Neural cell (in vitro differentiated cells): ENCODE measurements at regions not wholly inside any gene's neighbourhood (a gene's known extent, or its start where the extent isn't known, plus 50 kb on each side); places are given as distances from the start of the nearest gene placed in this dataset.

Experiments
- H2AFZ ChIP-seq: fragments of 200-600, 300-800 bp; sonication (generic), shearing (Covaris generic); 2 replicates; pipeline ENCODE4 v1.6.0; 2014; ENCODE audit warnings: low read depth, mild to moderate bottlenecking, antibody characterized with exemption, low read length, moderate library complexity
- H3F3A ChIP-seq: fragments of 200-600 bp; shearing (Covaris generic); 2 replicates; pipeline ENCODE4 v1.6.1; 2016; ENCODE audit warnings: mild to moderate bottlenecking, moderate library complexity, mixed read lengths, antibody characterized with exemption, low read length; ENCODE audit not compliant: insufficient read depth, poor library complexity, severe bottlenecking
- H3K27ac ChIP-seq: fragments of 200-600, 300-800 bp; sonication (generic), shearing (Covaris generic); 2 replicates; pipeline ENCODE4 v1.5.1; 2014; ENCODE audit warnings: mild to moderate bottlenecking, low read length, moderate library complexity
- H3K27me3 ChIP-seq: fragments of 300-800, 200-600 bp; sonication (generic), shearing (Covaris generic); 2 replicates; pipeline ENCODE4 v1.6.0; 2014; ENCODE audit warnings: mild to moderate bottlenecking, low read depth, low read length, moderate library complexity; ENCODE audit not compliant: insufficient read depth
- H3K36me3 ChIP-seq: fragments of 300-800, 200-600 bp; sonication (generic), shearing (Covaris generic); 2 replicates; pipeline ENCODE4 v1.5.1; 2014; ENCODE audit warnings: mild to moderate bottlenecking, antibody characterized with exemption, low read length, moderate library complexity; ENCODE audit not compliant: insufficient read depth
- H3K4me2 ChIP-seq: fragments of 300-800, 200-600 bp; sonication (generic), shearing (Covaris generic); 2 replicates; pipeline ENCODE4 v1.6.0; 2014; ENCODE audit warnings: mild to moderate bottlenecking, low read length
- H3K4me3 ChIP-seq: fragments of 300-800, 200-600 bp; sonication (generic), shearing (Covaris generic); 2 replicates; pipeline ENCODE4 v1.5.1; 2014; ENCODE audit warnings: mild to moderate bottlenecking, low read length, moderate library complexity
- H3K79me2 ChIP-seq: fragments of 200-600 bp; shearing (Covaris generic); replicated peaks from 2 replicates; pipeline ENCODE4 v1.6.0; 2014; ENCODE audit warnings: mild to moderate bottlenecking, low read length, moderate library complexity; ENCODE audit not compliant: insufficient read depth
- H3K9ac ChIP-seq: fragments of 300-800, 200-600 bp; sonication (generic), shearing (Covaris generic); 2 replicates; pipeline ENCODE4 v1.6.1; 2016; ENCODE audit warnings: mild to moderate bottlenecking, low read length, mixed read lengths
- H3K9me2 ChIP-seq: fragments of 200-600 bp; shearing (Covaris generic); 2 replicates; pipeline ENCODE4 v1.6.1; 2016; ENCODE audit warnings: mild to moderate bottlenecking, low read length, mixed read lengths; ENCODE audit not compliant: insufficient read depth
- H3K9me3 ChIP-seq: fragments of 200-600, 300-800 bp; sonication (generic), shearing (Covaris generic); 2 replicates; pipeline ENCODE4 v1.6.1; 2016; ENCODE audit warnings: mild to moderate bottlenecking, mixed run types, low read length, moderate library complexity, mixed read lengths
- H4K20me1 ChIP-seq: fragments of 200-600 bp; shearing (Covaris generic); 2 replicates; pipeline ENCODE4 v1.6.1; 2016; ENCODE audit warnings: mild to moderate bottlenecking, mixed run types; ENCODE audit not compliant: insufficient read depth
- EP300 ChIP-seq: fragments of 450-650 bp; conservative IDR thresholded peaks from 2 replicates; pipeline ENCODE4 v1.6.1; 2014; ENCODE audit warnings: antibody characterized with exemption, mild to moderate bottlenecking, moderate library complexity; ENCODE audit not compliant: poor library complexity, severe bottlenecking
- EZH2 ChIP-seq: fragments of 200-600, 300-800 bp; shearing (Covaris generic), sonication (generic); IDR thresholded peaks from 2 replicates; pipeline ENCODE4 v1.6.1; 2014; ENCODE audit warnings: antibody characterized with exemption, low read length, borderline replicate concordance, mild to moderate bottlenecking; ENCODE audit not compliant: insufficient read depth, poor library complexity, severe bottlenecking
- MXI1 ChIP-seq: fragments of 450-650 bp; conservative IDR thresholded peaks from 2 replicates; pipeline ENCODE4 v1.6.1; 2014; ENCODE audit warnings: antibody characterized with exemption, mild to moderate bottlenecking; ENCODE audit not compliant: poor library complexity, severe bottlenecking
- POLR2AphosphoS5 ChIP-seq: IDR thresholded peaks from 2 replicates; pipeline ENCODE4 v1.6.1; 2012
- RAD21 ChIP-seq: fragments of 450-650 bp; conservative IDR thresholded peaks from 2 replicates; pipeline ENCODE4 v1.6.1; 2014; ENCODE audit warnings: antibody characterized with exemption, mild to moderate bottlenecking, moderate library complexity
- REST ChIP-seq: IDR thresholded peaks from 2 replicates; pipeline ENCODE4 v1.6.1; 2012; ENCODE audit warnings: borderline replicate concordance
- SMC3 ChIP-seq: fragments of 450-650 bp; conservative IDR thresholded peaks from 2 replicates; pipeline ENCODE4 v1.6.1; 2014; ENCODE audit warnings: antibody characterized with exemption, mild to moderate bottlenecking, moderate library complexity; ENCODE audit not compliant: poor library complexity
- TAF1 ChIP-seq: IDR thresholded peaks from 2 replicates; pipeline ENCODE4 v1.6.1; 2012; ENCODE audit warnings: low read depth
- TF ChIP-seq, protein P1 (sequence below): fragments of 450-650 bp; IDR thresholded peaks from 2 replicates; pipeline ENCODE4 v1.5.1; 2014; ENCODE audit warnings: antibody characterized with exemption, mild to moderate bottlenecking, moderate library complexity; ENCODE audit not compliant: poor library complexity, severe bottlenecking

DNA sequence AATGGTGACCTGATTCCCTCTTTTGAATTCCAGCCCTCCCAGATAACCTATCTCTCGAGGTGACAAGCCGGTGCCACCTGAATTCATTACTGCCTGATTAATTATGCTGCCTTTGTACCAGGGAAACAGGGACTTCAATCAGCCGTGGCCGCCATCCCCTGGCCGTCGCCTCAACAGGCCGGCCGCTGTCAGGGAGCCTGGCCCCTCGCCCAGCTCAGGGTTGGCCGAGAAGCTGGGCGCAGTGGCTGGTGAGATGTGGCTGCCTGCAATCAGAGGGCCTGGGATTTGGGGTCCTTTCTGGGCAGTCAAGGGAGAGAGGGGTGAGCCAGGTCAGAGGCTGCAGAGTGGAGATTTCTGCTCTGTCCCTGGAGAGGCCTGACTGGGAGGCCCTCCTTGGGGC, 91.2 kb downstream of the KCTD15 start:
- H3K9me2 ChIP-seq = no peaks in the 10 kb centered on the region
- no peaks in the 10 kb centered on the region for H4K20me1 ChIP-seq
- H3K27ac ChIP-seq = no peak overlapping the region
- H2AFZ ChIP-seq = no peak overlapping the region
- TF ChIP-seq TAF1 (no peak), EZH2 (no peak)
- no peaks in the 10 kb centered on the region for H3K36me3 ChIP-seq
- no peaks in the 10 kb centered on the region for H3K79me2 ChIP-seq
- H3K9ac ChIP-seq = no peak overlapping the region
- no peak overlapping the region for H3K4me2 ChIP-seq
- H3K4me3 ChIP-seq = no peak overlapping the region
- H3K27me3 ChIP-seq = no peaks in the 10 kb centered on the region
- H3F3A ChIP-seq = no peaks in the 10 kb centered on the region
- H3K9me3 ChIP-seq = no peaks in the 10 kb centered on the region

GRCh38 chr19:33888665-33889064, 92.0 kb downstream of the KCTD15 start:
- Histone ChIP-seq H2AFZ (no peak overlapping the region), H4K20me1 (no peaks in the 10 kb centered on the region), H3F3A (no peaks in the 10 kb centered on the region), H3K27ac (no peak overlapping the region), H3K27me3 (no peaks in the 10 kb centered on the region), H3K9me3 (no peaks in the 10 kb centered on the region), H3K4me3 (no peak overlapping the region), H3K4me2 (no peak overlapping the region), H3K36me3 (no peaks in the 10 kb centered on the region), H3K79me2 (no peaks in the 10 kb centered on the region), H3K9me2 (no peaks in the 10 kb centered on the region), H3K9ac (no peak overlapping the region)
- TF ChIP-seq TAF1 (no peak), REST (no peak), EP300 (no peak), POLR2AphosphoS5 (no peak), RAD21 (no peak), SMC3 (no peak), MXI1 (no peak), EZH2 (no peak)
- TF ChIP-seq, protein P1, sequence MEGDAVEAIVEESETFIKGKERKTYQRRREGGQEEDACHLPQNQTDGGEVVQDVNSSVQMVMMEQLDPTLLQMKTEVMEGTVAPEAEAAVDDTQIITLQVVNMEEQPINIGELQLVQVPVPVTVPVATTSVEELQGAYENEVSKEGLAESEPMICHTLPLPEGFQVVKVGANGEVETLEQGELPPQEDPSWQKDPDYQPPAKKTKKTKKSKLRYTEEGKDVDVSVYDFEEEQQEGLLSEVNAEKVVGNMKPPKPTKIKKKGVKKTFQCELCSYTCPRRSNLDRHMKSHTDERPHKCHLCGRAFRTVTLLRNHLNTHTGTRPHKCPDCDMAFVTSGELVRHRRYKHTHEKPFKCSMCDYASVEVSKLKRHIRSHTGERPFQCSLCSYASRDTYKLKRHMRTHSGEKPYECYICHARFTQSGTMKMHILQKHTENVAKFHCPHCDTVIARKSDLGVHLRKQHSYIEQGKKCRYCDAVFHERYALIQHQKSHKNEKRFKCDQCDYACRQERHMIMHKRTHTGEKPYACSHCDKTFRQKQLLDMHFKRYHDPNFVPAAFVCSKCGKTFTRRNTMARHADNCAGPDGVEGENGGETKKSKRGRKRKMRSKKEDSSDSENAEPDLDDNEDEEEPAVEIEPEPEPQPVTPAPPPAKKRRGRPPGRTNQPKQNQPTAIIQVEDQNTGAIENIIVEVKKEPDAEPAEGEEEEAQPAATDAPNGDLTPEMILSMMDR = no peak

- Histone ChIP-seq H3F3A (no peaks in the 10 kb centered on the region), H3K27ac (no peak overlapping the region), H2AFZ (no peak overlapping the region), H3K27me3 (no peaks in the 10 kb centered on the region), H3K4me2 (no peak overlapping the region), H3K4me3 (no peak overlapping the region), H3K79me2 (no peaks in the 10 kb centered on the region), H4K20me1 (no peaks in the 10 kb centered on the region), H3K9ac (no peak overlapping the region), H3K9me2 (no peaks in the 10 kb centered on the region), H3K36me3 (no peaks in the 10 kb centered on the region), H3K9me3 (no peaks in the 10 kb centered on the region)
- TF ChIP-seq EP300 (no peak), MXI1 (no peak), RAD21 (no peak), TAF1 (no peak), SMC3 (no peak), POLR2AphosphoS5 (no peak), EZH2 (no peak), REST (no peak)
- TF ChIP-seq, protein P1 = no peak
These were observed 93.9 kb downstream of the KCTD15 start for GRCh38 chr19:33890569-33890968.
